Left renal pelvis (tissue), 4 donors: ENCODE measurements at regions not wholly inside any gene's neighbourhood (a gene's known extent, or its start where the extent isn't known, plus 50 kb on each side); places are given as distances from the start of the nearest gene placed in this dataset.

Experiments
- DNase-seq, 4 donors: peaks; one replicate each; pipeline ENCODE4 v3.0.0-alpha.2; 2013; ENCODE audit warnings: low read depth in 4 of 4, low spot score in 3 of 4

GRCh38 chr15:96414875-96415274, 84.4 kb downstream of the NR2F2 start:
- DNase-seq = no peak

GRCh38 chr15:96415513-96416217, 85.2 kb downstream of the NR2F2 start:
- no peak for DNase-seq

GRCh38 chr15:96416218-96416933, 85.9 kb downstream of the NR2F2 start:
- DNase-seq = no peak

GRCh38 chr15:96416934-96417759, 86.6 kb downstream of the NR2F2 start:
- no peak for DNase-seq

GRCh38 chr15:96417760-96418130, 87.2 kb downstream of the NR2F2 start:
- no peak for DNase-seq

GRCh38 chr15:96418146-96418545, 87.6 kb downstream of the NR2F2 start:
- DNase-seq = no peak

- no peak for DNase-seq
Observed at GRCh38 chr15:96421178-96421601, 90.7 kb downstream of the NR2F2 start.

- DNase-seq = no peak
Observed at GRCh38 chr15:96422125-96422524, 91.6 kb downstream of the NR2F2 start.

- DNase-seq = no peak
Observed at GRCh38 chr15:96424674-96425073, 94.2 kb downstream of the NR2F2 start.

- no peak for DNase-seq
Observed at GRCh38 chr15:96428742-96429141, 98.2 kb downstream of the NR2F2 start.

GRCh38 chr15:96431786-96432185, 101.3 kb downstream of the NR2F2 start:
- no peak for DNase-seq

- DNase-seq = no peak
Observed at GRCh38 chr15:96435022-96435421, 104.5 kb downstream of the NR2F2 start.

- no peak for DNase-seq
Observed at GRCh38 chr15:96435841-96436240, 105.3 kb downstream of the NR2F2 start.

GRCh38 chr15:96440978-96441377, 110.5 kb downstream of the NR2F2 start:
- DNase-seq = no peak

- no peak for DNase-seq
Observed at GRCh38 chr15:96442076-96442475, 111.6 kb downstream of the NR2F2 start.

GRCh38 chr15:96444865-96445264, 114.4 kb downstream of the NR2F2 start:
- DNase-seq = no peak

- DNase-seq = no peak
Observed at GRCh38 chr15:96448923-96449322, 118.4 kb downstream of the NR2F2 start.

GRCh38 chr15:96457841-96458240, 127.3 kb downstream of the NR2F2 start:
- DNase-seq = no peak

- DNase-seq = no peak
Observed at GRCh38 chr15:96460106-96460505, 129.6 kb downstream of the NR2F2 start.

- DNase-seq = no peak
Observed at GRCh38 chr15:96462768-96463750, 132.6 kb downstream of the NR2F2 start.
